HCT116 (cell line): ENCODE measurements at regions not wholly inside any gene's neighbourhood (a gene's known extent, or its start where the extent isn't known, plus 50 kb on each side); places are given as distances from the start of the nearest gene placed in this dataset.

Experiments
- ATAC-seq: fragments of 200-7000 bp; cut with Tn5 transposase; 2 replicates; pipeline ENCODE4 v1.9.1; 2020; ENCODE audit warnings: mild to moderate bottlenecking, moderate library complexity
- BruUV-seq: library from RNA; stranded (reverse); fragments of 400-500 nt; replicated peaks from 2 replicates; lab custom pipeline; 2021; lab: Mats Ljungman, UMichigan
- CTCF ChIA-PET: fragments of 300-600 bp; sonication (Branson Sonifier 250); formaldehyde crosslinking; loops from one replicate; lab custom pipeline; 2021; ENCODE audit warnings: antibody characterized with exemption; lab: Charles Lee
- POLR2A ChIA-PET: fragments of 300-600, 350-600 bp; sonication (Branson Sonifier 250); formaldehyde crosslinking; loops from one replicate; lab custom pipeline; 2021; ENCODE audit warnings: antibody characterized with exemption; lab: Charles Lee
- RAD21 ChIA-PET, 2 experiments: fragments of 300-600 bp; sonication (Branson Sonifier 250); formaldehyde crosslinking; loops; one replicate each; lab custom pipeline; 2023; ENCODE audit warnings: low total read pairs in 2 of 2; ENCODE audit not compliant: uncharacterized antibody in 2 of 2, unreplicated experiment in 2 of 2, low non-redundant PET in 1 of 2; lab: Charles Lee
- DNase-seq: peaks from one replicate; pipeline ENCODE4 v3.0.0-alpha.2; 2010; ENCODE audit warnings: low read depth, low spot score
- H2AFZ ChIP-seq: fragments of 200-600 bp; shearing (Covaris generic), sonication (generic); 2 replicates; pipeline ENCODE4 v1.6.1; 2017; ENCODE audit warnings: low read depth, mixed run types, mixed read lengths, antibody characterized with exemption, low read length; ENCODE audit not compliant: poor library complexity, severe bottlenecking
- H3K27ac ChIP-seq: 2 replicates; pipeline ENCODE4 v1.5.1; 2012; ENCODE audit warnings: low read depth, low read length
- H3K27me3 ChIP-seq: fragments of 200-600 bp; sonication (generic); 2 replicates; pipeline ENCODE4 v1.6.1; 2016; ENCODE audit warnings: mixed run types, low read length, mixed read lengths; ENCODE audit not compliant: insufficient read depth
- H3K36me3 ChIP-seq, 2 experiments: fragments of 200-500 bp in 1 of 2; fragments of 200-600 bp in 1 of 2; sonication (Bioruptor generic) in 1 of 2; sonication (generic) in 1 of 2; 2 replicates each; pipeline versions ENCODE4 v1.5.1 to v1.6.1; 2014 to 2016; ENCODE audit warnings: low read length in 2 of 2, inconsistent platforms in 1 of 2, mixed read lengths in 1 of 2, mixed run types in 1 of 2; ENCODE audit not compliant: insufficient read depth in 2 of 2, control insufficient read depth in 1 of 2
- H3K4me1 ChIP-seq, 2 experiments: fragments of 200-600 bp in 1 of 2; sonication (generic) in 1 of 2; 2 replicates each; pipeline versions ENCODE4 v1.5.1 to v1.6.1; 2012 to 2017; ENCODE audit warnings: low read length in 2 of 2, inconsistent platforms in 1 of 2, mild to moderate bottlenecking in 1 of 2, mixed read lengths in 1 of 2, mixed run types in 1 of 2, moderate library complexity in 1 of 2; ENCODE audit not compliant: insufficient read depth in 2 of 2, control insufficient read depth in 1 of 2
- H3K4me2 ChIP-seq: fragments of 200-600 bp; sonication (generic); 2 replicates; pipeline ENCODE4 v1.6.1; 2017; ENCODE audit warnings: mixed run types, low read length, mixed read lengths
- H3K4me3 ChIP-seq, 2 experiments: fragments of 200-600 bp in 1 of 2; sonication (generic) in 1 of 2; replicated peaks in 1 of 2; 2 replicates each; pipeline ENCODE4 v1.5.1; 2011 to 2016; ENCODE audit warnings: low read length in 2 of 2, control low read depth in 1 of 2, low read depth in 1 of 2, mild to moderate bottlenecking in 1 of 2, mixed read lengths in 1 of 2, mixed run types in 1 of 2
- H3K79me2 ChIP-seq: fragments of 200-600 bp; sonication (generic); 2 replicates; pipeline ENCODE4 v1.6.1; 2017; ENCODE audit warnings: mild to moderate bottlenecking, mixed run types, low read length, moderate library complexity, mixed read lengths; ENCODE audit not compliant: insufficient read depth
- H3K9ac ChIP-seq: fragments of 200-600 bp; sonication (generic); 2 replicates; pipeline ENCODE4 v1.6.1; 2016; ENCODE audit warnings: low read length, mixed read lengths
- H3K9me2 ChIP-seq: fragments of 200-600 bp; sonication (generic), shearing (Covaris generic); 2 replicates; pipeline ENCODE4 v1.6.1; 2017; ENCODE audit warnings: mixed run types, mild to moderate bottlenecking, moderate library complexity; ENCODE audit not compliant: insufficient read depth
- H3K9me3 ChIP-seq, 2 experiments: fragments of 200-500 bp in 1 of 2; fragments of 200-600 bp in 1 of 2; sonication (Bioruptor generic) in 1 of 2; sonication (generic) in 1 of 2; 2 replicates each; pipeline ENCODE4 v1.6.1; 2014 to 2017; ENCODE audit warnings: low read length in 2 of 2, mixed read lengths in 2 of 2, inconsistent platforms in 1 of 2, low read depth in 1 of 2, mild to moderate bottlenecking in 1 of 2, mixed run types in 1 of 2, moderate library complexity in 1 of 2; ENCODE audit not compliant: control insufficient read depth in 1 of 2, insufficient read depth in 1 of 2
- H4K20me1 ChIP-seq: fragments of 200-600 bp; sonication (generic), shearing (Covaris generic); 2 replicates; pipeline ENCODE4 v1.6.1; 2017; ENCODE audit warnings: mixed run types, mild to moderate bottlenecking, moderate library complexity; ENCODE audit not compliant: insufficient read depth
- ELF1 ChIP-seq: IDR thresholded peaks from 2 replicates; pipeline ENCODE4 v1.6.1; 2012; ENCODE audit warnings: low read depth, borderline replicate concordance
- EZH2phosphoT487 ChIP-seq: fragments of 200-600 bp; IDR thresholded peaks from 2 replicates; pipeline ENCODE4 v1.6.1; 2018; ENCODE audit warnings: antibody characterized with exemption, borderline replicate concordance
- JUND ChIP-seq: IDR thresholded peaks from 2 replicates; pipeline ENCODE4 v1.6.1; 2012
- POLR2A ChIP-seq: IDR thresholded peaks from 2 replicates; pipeline ENCODE4 v1.7.0; 2011; ENCODE audit warnings: borderline replicate concordance; ENCODE audit not compliant: insufficient read depth, insufficient read length; ENCODE audit errors: extremely low read depth
- POLR2AphosphoS5 ChIP-seq: IDR thresholded peaks from 2 replicates; pipeline ENCODE4 v1.6.1; 2011; ENCODE audit warnings: mild to moderate bottlenecking, low read depth, low read length, moderate library complexity
- TCF7L2 ChIP-seq: IDR thresholded peaks from 2 replicates; pipeline ENCODE4 v1.7.0; 2011; ENCODE audit warnings: borderline replicate concordance, inconsistent platforms; ENCODE audit not compliant: insufficient read depth, insufficient read length; ENCODE audit errors: extremely low read depth
- YY1 ChIP-seq: IDR thresholded peaks from 2 replicates; pipeline ENCODE4 v1.6.1; 2011; ENCODE audit warnings: low read length, low read depth, moderate library complexity, mild to moderate bottlenecking; ENCODE audit not compliant: insufficient replicate concordance; ENCODE audit errors: extremely low read depth
- intact Hi-C: fragments of 100-400 bp; cut with micrococcal nuclease; formaldehyde crosslinking; loops from 2 replicates; pipeline ENCODE4 v1.10.0; 2022
- TF ChIP-seq, protein P1 (sequence below), 3 experiments: fragments of 200-600 bp in 1 of 3; sonication (generic) in 1 of 3; IDR thresholded peaks in 2 of 3; conservative IDR thresholded peaks in 1 of 3; 2 replicates each; pipeline ENCODE4 v1.5.1; 2012 to 2017; ENCODE audit warnings: low read depth in 2 of 3, low read length in 2 of 3, antibody characterized with exemption in 1 of 3, borderline replicate concordance in 1 of 3, control low read depth in 1 of 3, mild to moderate bottlenecking in 1 of 3, mixed read lengths in 1 of 3, mixed run types in 1 of 3, moderate library complexity in 1 of 3; ENCODE audit not compliant: insufficient read depth in 1 of 3
- TF ChIP-seq, protein P2 (sequence below): IDR thresholded peaks from 2 replicates; pipeline ENCODE4 v1.6.1; 2011; ENCODE audit warnings: mild to moderate bottlenecking, low read length, moderate library complexity; ENCODE audit not compliant: insufficient replicate concordance; ENCODE audit errors: extremely low read depth
- TF ChIP-seq, protein P3 (sequence below): IDR thresholded peaks from 2 replicates; pipeline ENCODE4 v1.6.1; 2012

DNA sequence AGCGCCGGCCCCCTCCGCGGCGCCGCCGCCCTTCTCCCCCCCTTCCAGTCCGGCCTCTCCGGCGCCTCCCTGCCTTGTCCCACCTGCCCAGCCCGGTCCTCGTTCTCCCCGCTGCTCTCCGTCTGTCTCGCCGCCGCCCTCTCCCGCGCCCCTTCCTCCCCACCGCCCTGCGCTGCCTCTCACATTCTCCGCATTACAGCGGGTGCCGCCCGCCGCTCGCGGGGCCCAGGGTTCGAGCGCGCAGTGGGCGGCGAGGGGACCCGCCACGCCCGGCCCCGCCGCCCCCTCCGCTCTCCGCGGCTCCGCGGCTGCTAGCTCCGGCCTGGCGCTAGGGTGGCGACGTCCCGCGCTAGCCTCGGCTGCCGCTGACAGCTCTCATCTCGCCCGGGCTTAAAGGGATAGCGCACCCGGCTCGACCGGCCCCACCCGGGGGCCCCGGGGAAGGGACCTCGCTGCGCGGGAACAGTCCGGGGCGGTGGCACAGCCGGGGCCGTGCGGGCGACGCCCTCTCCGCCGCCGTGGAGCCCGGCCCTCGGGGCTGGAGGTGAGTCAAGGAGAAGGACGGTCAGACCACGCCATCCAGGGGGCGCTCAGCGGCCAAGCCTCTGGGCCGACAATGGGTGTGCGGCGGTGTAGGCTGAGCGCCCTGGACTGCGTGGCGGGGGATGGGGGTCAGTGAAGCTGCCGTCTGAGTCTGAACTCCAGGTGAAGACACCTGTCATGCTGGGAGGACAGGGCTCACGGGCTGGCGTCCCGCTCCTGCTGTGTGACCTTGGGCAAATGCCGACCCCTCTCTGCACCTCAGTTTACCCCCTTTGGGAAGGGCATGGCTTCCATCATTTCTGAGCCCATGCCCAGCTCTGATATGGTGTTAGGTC is 187.4 kb upstream of the LINGO1 start (continued):
- TF ChIP-seq, protein P1, sequence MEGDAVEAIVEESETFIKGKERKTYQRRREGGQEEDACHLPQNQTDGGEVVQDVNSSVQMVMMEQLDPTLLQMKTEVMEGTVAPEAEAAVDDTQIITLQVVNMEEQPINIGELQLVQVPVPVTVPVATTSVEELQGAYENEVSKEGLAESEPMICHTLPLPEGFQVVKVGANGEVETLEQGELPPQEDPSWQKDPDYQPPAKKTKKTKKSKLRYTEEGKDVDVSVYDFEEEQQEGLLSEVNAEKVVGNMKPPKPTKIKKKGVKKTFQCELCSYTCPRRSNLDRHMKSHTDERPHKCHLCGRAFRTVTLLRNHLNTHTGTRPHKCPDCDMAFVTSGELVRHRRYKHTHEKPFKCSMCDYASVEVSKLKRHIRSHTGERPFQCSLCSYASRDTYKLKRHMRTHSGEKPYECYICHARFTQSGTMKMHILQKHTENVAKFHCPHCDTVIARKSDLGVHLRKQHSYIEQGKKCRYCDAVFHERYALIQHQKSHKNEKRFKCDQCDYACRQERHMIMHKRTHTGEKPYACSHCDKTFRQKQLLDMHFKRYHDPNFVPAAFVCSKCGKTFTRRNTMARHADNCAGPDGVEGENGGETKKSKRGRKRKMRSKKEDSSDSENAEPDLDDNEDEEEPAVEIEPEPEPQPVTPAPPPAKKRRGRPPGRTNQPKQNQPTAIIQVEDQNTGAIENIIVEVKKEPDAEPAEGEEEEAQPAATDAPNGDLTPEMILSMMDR (IDR thresholded peaks at IDR 0.05 in 2 of 3, conservative IDR thresholded peaks at IDR 0.05 in 1 of 3; ENCODE audit: borderline replicate concordance in 1 of 3, insufficient read depth in 1 of 3, low read depth in 2 of 3, low read length in 2 of 3), result peak; percentile 37 to 64 (median 49); a peak in 5 of 6 replicates

DNA sequence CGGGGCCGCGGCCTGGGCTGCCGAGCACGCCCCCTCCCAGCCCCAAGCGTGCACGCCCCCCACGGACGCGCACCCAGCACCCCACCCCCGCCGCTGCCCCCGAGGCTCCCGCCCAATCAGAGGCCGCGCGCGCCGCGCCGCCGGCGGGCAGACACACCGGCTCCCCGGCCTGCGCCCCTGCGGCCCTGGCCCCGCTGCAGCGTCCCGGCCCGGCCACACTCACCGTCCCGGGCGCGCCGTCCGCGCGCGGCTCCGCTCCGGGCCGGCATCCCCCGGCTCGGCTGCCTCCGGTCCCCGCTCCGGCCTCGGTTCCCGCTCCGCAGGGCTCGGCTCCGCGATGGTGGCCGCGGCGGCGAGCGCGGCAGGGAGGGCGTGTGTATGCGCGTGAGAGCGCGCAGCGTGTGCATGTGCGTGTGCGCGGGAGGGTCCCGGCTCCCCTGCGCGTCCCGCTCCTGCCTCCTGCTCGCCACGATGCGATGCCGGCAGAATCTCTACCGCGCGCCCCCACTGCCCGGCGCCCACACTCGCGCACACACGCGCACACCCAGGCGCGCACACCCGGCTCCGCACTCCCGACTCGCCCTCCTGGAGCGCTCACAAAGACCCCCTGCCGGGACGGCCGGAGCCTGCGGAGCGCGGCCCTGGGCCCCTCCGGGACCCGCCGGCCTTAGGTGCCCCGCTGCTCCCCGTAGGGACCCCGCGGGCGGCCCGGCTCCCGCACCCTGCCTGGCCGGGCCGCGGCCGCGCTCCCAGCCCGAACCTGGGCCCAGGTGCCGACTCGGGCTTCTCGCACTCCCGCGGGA is 186.5 kb upstream of the LINGO1 start:
- CTCF ChIA-PET, result interaction anchor here (2.4 to 3.5 kb wide), 5 partner anchors 159 to 276 kb away, joined by 11 to 72 read pairs (median 21); partner anchors contain the start of gene LINGO1
- Histone ChIP-seq H3K27ac (peak overlapping the region; percentile 15; the same call in 1 of the 2 replicates), H3K4me1 (peaks cover 0 to 12% of the 10 kb centered on the region in 2 experiments; a peak in 2 of 4 replicates), H3K79me2 (no peaks in the 10 kb centered on the region), H3K4me2 (peak overlapping the region; percentile 89), H3K9me3 (no peaks in the 10 kb centered on the region), H3K9ac (peak overlapping the region; percentile 43), H3K9me2 (no peaks in the 10 kb centered on the region), H3K4me3 (peak overlapping the region; percentile 40 to 61), H4K20me1 (no peaks in the 10 kb centered on the region), H3K27me3 (no peaks in the 10 kb centered on the region), H2AFZ (no peak overlapping the region), H3K36me3 (no peaks in the 10 kb centered on the region)
- POLR2A ChIA-PET, result interaction anchor here (0.7 kb wide), 1 partner anchor 186 kb away, joined by 3 read pairs; no protein-coding TSS in a partner anchor
- no TSS peak for BruUV-seq
- TF ChIP-seq EZH2phosphoT487 (no peak), POLR2AphosphoS5 (no peak), TCF7L2 (no peak), ELF1 (no peak), YY1 (no peak), POLR2A (no peak), JUND (no peak)
- TF ChIP-seq, protein P2, sequence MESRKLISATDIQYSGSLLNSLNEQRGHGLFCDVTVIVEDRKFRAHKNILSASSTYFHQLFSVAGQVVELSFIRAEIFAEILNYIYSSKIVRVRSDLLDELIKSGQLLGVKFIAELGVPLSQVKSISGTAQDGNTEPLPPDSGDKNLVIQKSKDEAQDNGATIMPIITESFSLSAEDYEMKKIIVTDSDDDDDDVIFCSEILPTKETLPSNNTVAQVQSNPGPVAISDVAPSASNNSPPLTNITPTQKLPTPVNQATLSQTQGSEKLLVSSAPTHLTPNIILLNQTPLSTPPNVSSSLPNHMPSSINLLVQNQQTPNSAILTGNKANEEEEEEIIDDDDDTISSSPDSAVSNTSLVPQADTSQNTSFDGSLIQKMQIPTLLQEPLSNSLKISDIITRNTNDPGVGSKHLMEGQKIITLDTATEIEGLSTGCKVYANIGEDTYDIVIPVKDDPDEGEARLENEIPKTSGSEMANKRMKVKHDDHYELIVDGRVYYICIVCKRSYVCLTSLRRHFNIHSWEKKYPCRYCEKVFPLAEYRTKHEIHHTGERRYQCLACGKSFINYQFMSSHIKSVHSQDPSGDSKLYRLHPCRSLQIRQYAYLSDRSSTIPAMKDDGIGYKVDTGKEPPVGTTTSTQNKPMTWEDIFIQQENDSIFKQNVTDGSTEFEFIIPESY, result no peak
- TF ChIP-seq, protein P3, sequence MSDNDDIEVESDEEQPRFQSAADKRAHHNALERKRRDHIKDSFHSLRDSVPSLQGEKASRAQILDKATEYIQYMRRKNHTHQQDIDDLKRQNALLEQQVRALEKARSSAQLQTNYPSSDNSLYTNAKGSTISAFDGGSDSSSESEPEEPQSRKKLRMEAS, result no peak
- no peak for DNase-seq
- RAD21 ChIA-PET, result interaction anchor here (0.9 to 2.8 kb wide), 2 partner anchors 186 kb away, joined by 5 to 15 read pairs; partner anchors contain the start of gene LINGO1 (in 2 of the 2)
- ATAC-seq, result peak; percentile 19; the same call in 1 of the 2 replicates
- intact Hi-C loops, result no loop called here
